ENCODE measurements at regions not wholly inside any gene's neighbourhood (a gene's known extent, or its start where the extent isn't known, plus 50 kb on each side); places are given as distances from the start of the nearest gene placed in this dataset.

DNA sequence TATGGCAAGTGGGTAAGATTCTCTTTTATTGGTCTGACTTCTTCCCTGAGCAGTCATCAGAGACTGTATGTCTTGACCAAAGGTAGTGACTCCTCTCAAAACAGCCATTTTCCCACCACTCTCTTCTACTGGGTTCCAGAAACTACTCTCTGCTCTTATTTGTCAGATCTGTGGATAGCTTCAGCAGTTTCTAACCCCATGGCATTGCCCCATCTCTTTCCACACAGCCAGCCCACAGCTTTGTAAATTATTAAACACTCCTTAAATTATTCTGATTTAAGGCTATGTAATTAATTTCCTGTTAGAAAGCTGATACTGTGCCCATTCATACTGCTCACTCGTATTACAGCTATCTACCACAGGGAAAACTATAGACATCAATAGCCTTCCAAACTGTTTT lies 138.4 kb upstream of the CNR1 start:
- no peak overlapping the region for H3K27ac ChIP-seq
- H3K9me3 ChIP-seq (ENCODE audit: low read depth) = no peaks in the 10 kb centered on the region
- DNase-seq (ENCODE audit: low read depth in 1 of 2, low spot score in 1 of 2) = no peak
- TF ChIP-seq, protein P1, sequence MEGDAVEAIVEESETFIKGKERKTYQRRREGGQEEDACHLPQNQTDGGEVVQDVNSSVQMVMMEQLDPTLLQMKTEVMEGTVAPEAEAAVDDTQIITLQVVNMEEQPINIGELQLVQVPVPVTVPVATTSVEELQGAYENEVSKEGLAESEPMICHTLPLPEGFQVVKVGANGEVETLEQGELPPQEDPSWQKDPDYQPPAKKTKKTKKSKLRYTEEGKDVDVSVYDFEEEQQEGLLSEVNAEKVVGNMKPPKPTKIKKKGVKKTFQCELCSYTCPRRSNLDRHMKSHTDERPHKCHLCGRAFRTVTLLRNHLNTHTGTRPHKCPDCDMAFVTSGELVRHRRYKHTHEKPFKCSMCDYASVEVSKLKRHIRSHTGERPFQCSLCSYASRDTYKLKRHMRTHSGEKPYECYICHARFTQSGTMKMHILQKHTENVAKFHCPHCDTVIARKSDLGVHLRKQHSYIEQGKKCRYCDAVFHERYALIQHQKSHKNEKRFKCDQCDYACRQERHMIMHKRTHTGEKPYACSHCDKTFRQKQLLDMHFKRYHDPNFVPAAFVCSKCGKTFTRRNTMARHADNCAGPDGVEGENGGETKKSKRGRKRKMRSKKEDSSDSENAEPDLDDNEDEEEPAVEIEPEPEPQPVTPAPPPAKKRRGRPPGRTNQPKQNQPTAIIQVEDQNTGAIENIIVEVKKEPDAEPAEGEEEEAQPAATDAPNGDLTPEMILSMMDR (IDR thresholded peaks at IDR 0.05; ENCODE audit: low read depth, low read length) = no peak
- no peaks in the 10 kb centered on the region for H3K4me1 ChIP-seq (ENCODE audit: low read depth)
- no peak overlapping the region for H3K4me3 ChIP-seq
- no peaks in the 10 kb centered on the region for H3K27me3 ChIP-seq
- no peaks in the 10 kb centered on the region for H3K36me3 ChIP-seq

- Histone ChIP-seq H3K27ac (no peak overlapping the region), H3K27me3 (no peaks in the 10 kb centered on the region), H3K4me1 (ENCODE audit: low read depth) (no peaks in the 10 kb centered on the region), H3K36me3 (no peaks in the 10 kb centered on the region), H3K4me3 (no peak overlapping the region), H3K9me3 (ENCODE audit: low read depth) (no peaks in the 10 kb centered on the region)
- TF ChIP-seq, protein P1 (IDR thresholded peaks at IDR 0.05; ENCODE audit: low read depth, low read length) = no peak
- DNase-seq (ENCODE audit: low read depth in 1 of 2, low spot score in 1 of 2) = no peak
Measured at GRCh38 chr6:88302769-88303225, 136.7 kb upstream of the CNR1 start.

DNA sequence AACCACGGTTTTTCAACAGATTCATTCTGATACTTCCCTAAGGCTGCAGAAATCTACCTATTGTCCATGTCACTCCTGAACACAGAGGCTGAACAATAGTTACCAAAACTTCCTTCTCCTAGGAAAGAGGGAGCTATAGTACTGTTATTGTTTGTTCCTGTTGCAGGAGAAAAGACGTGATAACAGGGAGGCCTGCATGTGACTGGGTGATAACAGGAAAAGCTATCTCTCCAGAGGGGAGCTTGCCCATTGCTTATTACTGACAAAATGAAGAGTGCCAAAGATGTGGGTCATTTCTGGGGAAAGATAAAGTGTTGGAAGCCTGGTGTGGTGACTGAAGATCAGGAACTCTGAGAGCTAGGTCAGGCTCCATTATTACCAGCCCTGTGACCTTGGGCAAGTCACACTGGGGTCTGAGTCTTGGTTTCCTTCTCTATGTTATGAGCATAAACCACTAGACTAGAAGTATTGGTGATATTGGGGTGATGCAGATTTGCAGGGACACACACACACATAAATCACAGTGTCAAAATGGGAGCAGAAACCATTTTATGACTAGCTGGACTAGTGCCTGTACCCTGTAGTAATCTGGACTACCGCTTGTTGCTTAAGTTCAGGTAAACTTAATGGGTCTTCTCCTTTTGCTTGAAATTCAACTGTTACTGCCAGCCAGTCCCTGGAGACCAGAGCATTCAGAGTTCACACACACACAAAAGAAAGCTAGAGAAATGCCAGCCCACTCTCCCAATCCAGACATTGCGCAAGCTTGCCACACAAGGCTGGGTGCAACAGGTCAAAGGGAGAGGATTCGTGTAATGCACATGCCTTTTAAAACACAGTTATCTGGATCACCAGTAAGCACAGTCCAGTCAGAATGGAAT lies 136.0 kb upstream of the CNR1 start:
- DNase-seq (ENCODE audit: low read depth in 1 of 2, low spot score in 1 of 2) = peak in 1 of 2 donors; percentile 8

GRCh38 chr6:88301256-88301655 lies 135.1 kb upstream of the CNR1 start:
- no peak overlapping the region for H3K27ac ChIP-seq
- H3K4me1 ChIP-seq (ENCODE audit: low read depth) = no peaks in the 10 kb centered on the region
- H3K4me3 ChIP-seq = no peak overlapping the region
- TF ChIP-seq, protein P1 (IDR thresholded peaks at IDR 0.05; ENCODE audit: low read depth, low read length) = no peak
- no peak for DNase-seq (ENCODE audit: low read depth in 1 of 2, low spot score in 1 of 2)
- H3K27me3 ChIP-seq = no peaks in the 10 kb centered on the region
- no peaks in the 10 kb centered on the region for H3K9me3 ChIP-seq (ENCODE audit: low read depth)
- H3K36me3 ChIP-seq = no peaks in the 10 kb centered on the region

More for the DNA sequence above, 136.0 kb upstream of the CNR1 start:
- H3K4me3 ChIP-seq = no peak overlapping the region
- TF ChIP-seq, protein P1 (IDR thresholded peaks at IDR 0.05; ENCODE audit: low read depth, low read length) = no peak
- H3K9me3 ChIP-seq (ENCODE audit: low read depth) = no peaks in the 10 kb centered on the region
- no peaks in the 10 kb centered on the region for H3K36me3 ChIP-seq
- no peak overlapping the region for H3K27ac ChIP-seq
- no peaks in the 10 kb centered on the region for H3K4me1 ChIP-seq (ENCODE audit: low read depth)
- no peaks in the 10 kb centered on the region for H3K27me3 ChIP-seq

DNA sequence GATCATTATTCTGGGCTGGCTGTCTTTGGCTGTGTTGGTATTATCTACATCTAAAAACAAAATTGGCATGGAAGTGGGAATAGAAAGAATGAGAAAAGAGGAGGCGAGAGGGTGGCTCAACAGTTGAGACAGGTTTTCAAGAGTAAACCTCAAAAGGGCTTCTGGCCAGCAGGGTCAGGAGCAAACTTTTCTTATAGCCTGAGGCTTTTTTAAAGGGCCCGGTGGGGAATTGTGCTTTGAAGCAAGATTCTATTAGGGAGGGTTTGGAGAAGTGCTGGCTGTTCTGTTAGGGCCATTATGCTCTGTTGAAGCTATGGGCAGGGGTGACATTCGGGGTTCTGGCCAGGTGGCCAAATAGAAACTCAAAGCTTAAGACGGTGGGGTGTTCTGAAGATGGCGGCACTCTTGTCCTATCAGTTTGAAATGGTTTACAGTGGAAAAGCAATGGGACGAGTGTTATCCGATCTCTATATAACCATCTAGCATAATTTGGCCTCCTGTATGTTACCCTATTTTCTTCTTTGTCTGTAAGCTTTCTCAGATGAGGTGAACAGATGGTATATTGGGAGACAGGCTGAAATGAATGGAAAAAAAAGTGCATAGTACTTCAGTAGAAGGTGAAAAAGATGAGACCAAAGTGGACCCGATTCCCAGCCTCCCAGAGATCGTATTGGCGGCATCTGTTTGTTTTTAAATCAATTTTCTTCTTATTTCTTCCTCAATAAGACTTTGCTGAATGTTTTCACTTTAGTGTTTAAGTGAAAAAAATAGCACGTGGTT lies 132.1 kb upstream of the CNR1 start:
- no peak overlapping the region for H3K4me3 ChIP-seq
- H3K27ac ChIP-seq = no peak overlapping the region
- TF ChIP-seq, protein P1 (IDR thresholded peaks at IDR 0.05; ENCODE audit: low read depth, low read length) = no peak
- DNase-seq (ENCODE audit: low read depth in 1 of 2, low spot score in 1 of 2) = no peak
- no peaks in the 10 kb centered on the region for H3K27me3 ChIP-seq
- no peaks in the 10 kb centered on the region for H3K9me3 ChIP-seq (ENCODE audit: low read depth)
- no peaks in the 10 kb centered on the region for H3K36me3 ChIP-seq
- no peaks in the 10 kb centered on the region for H3K4me1 ChIP-seq (ENCODE audit: low read depth)
